Stimulated activated CD4-positive, alpha-beta T cell treated with anti-CD3 and anti-CD28 coated beads, Interleukin-4, amount 100 ng/mL, for 1 hour (primary cell): ENCODE measurements at regions not wholly inside any gene's neighbourhood (a gene's known extent, or its start where the extent isn't known, plus 50 kb on each side); places are given as distances from the start of the nearest gene placed in this dataset.

Experiments used
- DNase-seq: peaks from one replicate; pipeline ENCODE4 v3.0.0-alpha.2; 2020

GRCh38 chrX:78476701-78477100 is 149.3 kb upstream of the CYSLTR1 start:
- DNase-seq, result no peak

- no peak for DNase-seq
Observed at GRCh38 chrX:78456909-78457308, 129.5 kb upstream of the CYSLTR1 start.

- no peak for DNase-seq
Observed at GRCh38 chrX:78455901-78456300, 128.5 kb upstream of the CYSLTR1 start.

GRCh38 chrX:78452356-78452755 is 124.9 kb upstream of the CYSLTR1 start:
- DNase-seq, result no peak

GRCh38 chrX:78437621-78438020 is 110.2 kb upstream of the CYSLTR1 start:
- DNase-seq, result no peak

GRCh38 chrX:78429172-78429571 is 101.8 kb upstream of the CYSLTR1 start:
- DNase-seq, result no peak

DNA sequence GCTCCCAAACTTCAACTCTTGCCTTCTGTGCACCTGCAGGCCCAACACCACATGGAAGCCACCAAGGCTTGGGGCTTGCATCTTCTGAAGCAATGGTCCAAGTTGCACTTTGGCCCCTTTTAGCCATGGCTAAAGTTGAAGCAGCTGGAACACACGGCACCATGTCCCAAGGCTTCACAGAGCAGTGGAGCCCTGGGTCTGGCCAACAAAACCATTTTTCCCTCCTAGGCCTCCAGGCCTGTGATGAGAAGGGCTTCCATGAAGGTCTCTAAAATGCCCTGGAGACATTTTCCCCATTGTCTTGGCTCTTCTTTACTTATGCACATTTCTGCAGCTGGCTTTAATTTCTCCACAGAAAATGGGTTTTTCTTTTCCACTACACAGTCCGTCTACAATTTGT is 61.3 kb upstream of the CYSLTR1 start:
- no peak for DNase-seq

DNA sequence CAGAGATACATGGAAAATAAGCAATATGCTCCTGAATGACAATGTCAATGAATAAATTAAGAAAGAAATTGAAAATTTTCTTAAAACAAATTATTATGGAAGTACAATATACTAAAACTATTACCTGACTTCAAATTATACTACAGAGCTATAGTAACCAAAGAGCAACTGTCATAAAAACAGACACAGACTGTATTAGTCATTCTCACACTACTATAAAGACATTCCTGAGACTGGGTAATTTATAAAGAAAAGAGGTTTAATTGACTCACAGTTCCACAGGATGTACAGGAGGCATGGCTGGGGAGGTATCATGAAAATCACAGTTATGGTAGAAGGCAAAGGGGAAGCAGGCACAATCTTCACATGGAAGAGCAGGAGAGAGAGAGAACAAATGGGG is 60.0 kb upstream of the CYSLTR1 start:
- DNase-seq, result no peak

- DNase-seq, result no peak
Observed at GRCh38 chrX:78384486-78384885, 57.1 kb upstream of the CYSLTR1 start.

- DNase-seq, result no peak
Observed at GRCh38 chrX:78383594-78383993, 56.2 kb upstream of the CYSLTR1 start.

DNA sequence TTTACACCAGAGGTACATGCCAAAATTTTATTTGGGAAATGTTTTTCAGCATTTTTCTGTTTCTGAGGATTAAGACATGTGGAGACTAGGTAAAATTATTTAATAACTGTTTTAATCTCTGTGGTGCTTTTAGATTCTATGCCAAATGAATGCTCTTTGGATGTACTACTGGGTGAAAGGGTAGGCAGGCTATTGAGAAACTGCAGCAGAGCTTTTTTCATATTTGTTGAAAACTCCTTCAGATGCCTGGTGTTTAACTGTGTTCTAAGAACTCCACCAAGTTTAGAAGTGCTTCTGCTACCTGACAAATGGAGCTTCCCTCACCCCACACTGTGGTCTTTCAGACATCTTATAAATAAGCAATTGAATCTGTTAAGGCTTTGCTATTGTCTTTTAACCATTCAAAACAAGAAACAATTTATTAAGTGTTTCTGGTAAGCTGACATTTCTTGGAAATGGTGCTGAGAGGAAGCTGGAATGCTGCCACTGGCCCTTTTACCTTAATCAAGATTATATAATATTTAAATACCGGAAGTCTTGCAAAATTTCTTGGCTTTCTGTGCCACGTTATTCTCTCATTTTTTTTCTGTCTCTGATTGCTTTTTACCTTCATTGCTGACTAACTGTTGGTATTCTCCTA is 51.2 kb upstream of the CYSLTR1 start:
- no peak for DNase-seq
